ENCODE measurements at regions not wholly inside any gene's neighbourhood (a gene's known extent, or its start where the extent isn't known, plus 50 kb on each side); places are given as distances from the start of the nearest gene placed in this dataset.

DNA sequence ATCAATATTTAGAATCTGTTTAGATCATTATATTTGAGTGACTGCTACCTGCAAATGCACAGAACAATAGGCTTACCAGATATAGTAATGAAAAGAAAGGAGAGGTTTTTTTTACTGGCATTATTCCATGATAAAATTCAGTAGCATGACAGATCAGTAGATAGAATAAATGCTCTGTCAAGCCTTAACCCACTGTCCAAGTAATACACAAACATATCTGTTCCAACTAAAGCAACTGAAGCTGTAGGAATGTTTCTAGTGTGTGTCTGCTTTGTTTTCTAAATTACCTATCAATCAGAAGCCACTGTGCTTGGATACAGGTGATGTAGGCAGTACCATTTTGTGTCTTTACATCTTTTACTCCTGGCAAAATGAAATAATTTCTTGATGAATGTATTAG lies 604.6 kb downstream of the PCDH7 start:
- no peaks in the 10 kb centered on the region for H3K27me3 ChIP-seq
- no peak overlapping the region for H3K27ac ChIP-seq
- DNase-seq (ENCODE audit: low spot score in 2 of 2) = no peak
- no peaks in the 10 kb centered on the region for H3K36me3 ChIP-seq
- H3K4me3 ChIP-seq = no peak overlapping the region
- H3K9me3 ChIP-seq = peaks cover 0 to 4% (median 0%) of the 10 kb centered on the region in 4 donors
- TF ChIP-seq EP300 (IDR thresholded peaks at IDR 0.05) (no peak), POLR2A (IDR thresholded peaks at IDR 0.05) (no peak)
- TF ChIP-seq, protein P1, sequence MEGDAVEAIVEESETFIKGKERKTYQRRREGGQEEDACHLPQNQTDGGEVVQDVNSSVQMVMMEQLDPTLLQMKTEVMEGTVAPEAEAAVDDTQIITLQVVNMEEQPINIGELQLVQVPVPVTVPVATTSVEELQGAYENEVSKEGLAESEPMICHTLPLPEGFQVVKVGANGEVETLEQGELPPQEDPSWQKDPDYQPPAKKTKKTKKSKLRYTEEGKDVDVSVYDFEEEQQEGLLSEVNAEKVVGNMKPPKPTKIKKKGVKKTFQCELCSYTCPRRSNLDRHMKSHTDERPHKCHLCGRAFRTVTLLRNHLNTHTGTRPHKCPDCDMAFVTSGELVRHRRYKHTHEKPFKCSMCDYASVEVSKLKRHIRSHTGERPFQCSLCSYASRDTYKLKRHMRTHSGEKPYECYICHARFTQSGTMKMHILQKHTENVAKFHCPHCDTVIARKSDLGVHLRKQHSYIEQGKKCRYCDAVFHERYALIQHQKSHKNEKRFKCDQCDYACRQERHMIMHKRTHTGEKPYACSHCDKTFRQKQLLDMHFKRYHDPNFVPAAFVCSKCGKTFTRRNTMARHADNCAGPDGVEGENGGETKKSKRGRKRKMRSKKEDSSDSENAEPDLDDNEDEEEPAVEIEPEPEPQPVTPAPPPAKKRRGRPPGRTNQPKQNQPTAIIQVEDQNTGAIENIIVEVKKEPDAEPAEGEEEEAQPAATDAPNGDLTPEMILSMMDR (IDR thresholded peaks at IDR 0.05) = no peak
- H3K4me1 ChIP-seq = no peaks in the 10 kb centered on the region

GRCh38 chr4:31325300-31325699 lies 605.1 kb downstream of the PCDH7 start:
- TF ChIP-seq EP300 (IDR thresholded peaks at IDR 0.05) = no peak
- TF ChIP-seq, protein P1 (IDR thresholded peaks at IDR 0.05) = no peak
- TF ChIP-seq POLR2A (IDR thresholded peaks at IDR 0.05) = no peak
- H3K27me3 ChIP-seq = no peaks in the 10 kb centered on the region
- H3K4me3 ChIP-seq = no peak overlapping the region
- DNase-seq (ENCODE audit: low spot score in 2 of 2) = no peak
- H3K9me3 ChIP-seq = peaks cover 0 to 4% (median 0%) of the 10 kb centered on the region in 4 donors
- WGBS, 2 donors = 78 to 97% methylated on average over 1 of the region's 1 CpG
- no peaks in the 10 kb centered on the region for H3K36me3 ChIP-seq
- H3K4me1 ChIP-seq = no peaks in the 10 kb centered on the region
- H3K27ac ChIP-seq = no peak overlapping the region

DNA sequence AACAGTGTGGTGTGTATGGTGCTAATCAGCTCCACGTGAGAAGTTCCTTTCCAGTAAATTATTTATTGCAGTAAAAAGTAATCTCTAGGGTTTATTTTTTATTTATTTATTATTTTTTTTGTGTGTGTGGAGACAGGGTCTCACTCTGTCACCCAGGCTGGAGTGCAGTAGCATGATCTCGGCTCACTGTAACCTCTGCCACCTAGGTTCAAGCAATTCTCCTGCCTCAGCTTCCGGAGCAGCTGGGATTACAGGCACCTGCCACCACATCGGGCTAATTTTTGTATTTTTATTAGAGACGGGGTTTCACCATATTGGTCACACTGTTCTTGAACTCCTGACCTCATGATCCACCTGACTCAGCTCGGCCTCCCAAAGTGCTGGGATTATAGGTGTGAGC lies 606.9 kb downstream of the PCDH7 start:
- H3K4me3 ChIP-seq = no peak overlapping the region
- no peaks in the 10 kb centered on the region for H3K27me3 ChIP-seq
- H3K36me3 ChIP-seq = no peaks in the 10 kb centered on the region
- no peak for DNase-seq (ENCODE audit: low spot score in 2 of 2)
- no peaks in the 10 kb centered on the region for H3K9me3 ChIP-seq
- no peaks in the 10 kb centered on the region for H3K4me1 ChIP-seq
- 92 to 93% methylated on average over 6 of the region's 6 CpGs for WGBS, 2 donors
- H3K27ac ChIP-seq = no peak overlapping the region
- TF ChIP-seq POLR2A (IDR thresholded peaks at IDR 0.05) (no peak), EP300 (IDR thresholded peaks at IDR 0.05) (no peak)
- TF ChIP-seq, protein P1 (IDR thresholded peaks at IDR 0.05) = no peak

GRCh38 chr4:31328932-31329331 lies 608.8 kb downstream of the PCDH7 start:
- no peak for DNase-seq (ENCODE audit: low spot score in 2 of 2)
- TF ChIP-seq POLR2A (IDR thresholded peaks at IDR 0.05) = no peak
- Histone ChIP-seq H3K27ac (no peak overlapping the region), H3K4me3 (no peak overlapping the region), H3K27me3 (no peaks in the 10 kb centered on the region), H3K4me1 (no peaks in the 10 kb centered on the region), H3K9me3 (no peaks in the 10 kb centered on the region), H3K36me3 (no peaks in the 10 kb centered on the region)
- 41 to 59% methylated on average over 1 of the region's 1 CpG for WGBS, 2 donors

DNA sequence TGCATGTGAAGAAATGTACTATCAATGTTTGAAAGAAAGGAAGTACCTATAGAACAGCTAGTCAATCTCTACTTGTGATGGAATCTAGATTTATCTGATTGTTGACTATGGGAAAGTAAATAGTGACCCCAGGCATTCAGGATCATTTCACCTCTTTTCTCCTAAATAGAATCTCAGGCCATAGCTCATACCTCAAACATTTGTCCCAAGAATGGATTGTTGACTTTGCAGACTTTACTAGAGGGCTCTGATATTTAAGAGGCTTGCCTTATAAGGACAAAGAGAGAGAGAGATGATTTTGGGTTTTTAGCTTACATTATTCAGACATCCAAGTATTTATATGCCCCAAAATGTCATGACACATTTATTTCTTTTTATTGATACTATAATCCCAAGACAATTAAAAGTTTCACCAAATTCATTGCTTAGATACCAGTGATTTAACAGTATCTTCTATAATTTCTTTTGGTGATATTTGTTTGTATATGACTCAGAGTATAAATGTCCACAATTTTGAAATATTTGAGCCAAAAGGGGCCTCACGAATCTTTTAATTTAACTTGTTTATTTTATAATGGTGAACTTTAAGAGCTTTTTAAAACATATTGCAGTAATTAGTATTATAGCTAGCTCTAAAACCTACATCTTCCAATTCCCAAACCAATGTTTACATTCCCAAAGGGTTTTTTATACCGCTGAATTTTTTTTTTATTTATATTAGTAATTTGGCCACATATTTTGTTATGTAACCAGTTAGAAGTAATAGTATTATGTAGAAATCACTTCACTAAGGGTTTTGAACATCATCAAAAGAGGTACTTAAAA lies 614.1 kb downstream of the PCDH7 start:
- no peaks in the 10 kb centered on the region for H3K9me3 ChIP-seq
- no peak for TF ChIP-seq POLR2A (IDR thresholded peaks at IDR 0.05)
- TF ChIP-seq EP300 (IDR thresholded peaks at IDR 0.05) = no peak
- TF ChIP-seq, protein P1 (IDR thresholded peaks at IDR 0.05) = no peak
- 58 to 63% methylated on average over 2 of the region's 2 CpGs for WGBS, 2 donors
- no peak overlapping the region for H3K27ac ChIP-seq
- no peaks in the 10 kb centered on the region for H3K36me3 ChIP-seq
- H3K4me3 ChIP-seq = no peak overlapping the region
- H3K4me1 ChIP-seq = no peaks in the 10 kb centered on the region
- no peak for DNase-seq (ENCODE audit: low spot score in 2 of 2)
- no peaks in the 10 kb centered on the region for H3K27me3 ChIP-seq
